ENCODE measurements at regions not wholly inside any gene's neighbourhood (a gene's known extent, or its start where the extent isn't known, plus 50 kb on each side); places are given as distances from the start of the nearest gene placed in this dataset.

- TF ChIP-seq RCOR1 (IDR thresholded peaks at IDR 0.05; ENCODE audit: insufficient replicate concordance, low read length), result no peak
Observed at GRCh38 chr10:35696392-35697287, 54.5 kb upstream of the FZD8 start (continued).

- Histone ChIP-seq H3K4ac (ENCODE audit: low read depth, low read length) (no peak overlapping the region), H3K4me2 (ENCODE audit: low read depth, low read length) (no peak overlapping the region), H3K9ac (ENCODE audit: low read depth, low read length) (no peak overlapping the region), H4K20me1 (ENCODE audit: insufficient read depth, low read length) (no peaks in the 10 kb centered on the region), H3K9me1 (ENCODE audit: insufficient read depth, low read length) (no peaks in the 10 kb centered on the region), H3K4me1 (ENCODE audit: control insufficient read depth, insufficient read depth, low read length) (no peaks in the 10 kb centered on the region), H2BK120ac (ENCODE audit: low read depth, low read length) (no peak overlapping the region), H3K56ac (ENCODE audit: extremely low read depth, insufficient read depth, low read length) (no peak overlapping the region), H2AK5ac (ENCODE audit: low read depth, low read length) (no peak overlapping the region), H3K4me3 (ENCODE audit: insufficient read depth, low read depth, low read length) (no peak overlapping the region), H3K79me1 (ENCODE audit: low read depth in 1 of 2, low read length in 2 of 2) (no peaks in the 10 kb centered on the region), H3K9me3 (ENCODE audit: control insufficient read depth, insufficient read depth, low read length) (no peaks in the 10 kb centered on the region), H3K36me3 (ENCODE audit: control insufficient read depth, insufficient read depth, low read length) (no peaks in the 10 kb centered on the region), H3K18ac (ENCODE audit: low read depth, low read length) (no peak overlapping the region), H3K14ac (replicated peaks; ENCODE audit: low read depth, low read length) (no peak overlapping the region), H4K8ac (ENCODE audit: low read depth in 2 of 2, low read length in 2 of 2) (no peak overlapping the region), H4K91ac (ENCODE audit: insufficient read depth, low read depth, low read length) (no peak overlapping the region), H2AFZ (replicated peaks; ENCODE audit: low read length, poor library complexity) (no peak overlapping the region), H3K27ac (ENCODE audit: insufficient read depth, low read length) (no peak overlapping the region), H3K23ac (ENCODE audit: low read depth, low read length) (no peak overlapping the region), H3K27me3 (ENCODE audit: control insufficient read depth, insufficient read depth, low read length) (peaks cover 47% of the 10 kb centered on the region), H2BK15ac (ENCODE audit: low read depth, low read length) (no peak overlapping the region), H2BK20ac (ENCODE audit: low read depth, low read length) (no peak overlapping the region), H4K5ac (ENCODE audit: low read depth, low read length) (no peak overlapping the region), H2AK9ac (replicated peaks; ENCODE audit: low read depth, low read length, poor library complexity) (no peak overlapping the region), H2BK5ac (ENCODE audit: low read depth, low read length, poor library complexity, severe bottlenecking) (no peak overlapping the region)
- no peak for DNase-seq
- ChIA-PET POLR2A (ENCODE audit: unreplicated experiment) (no interaction called here), CTCF (no interaction called here)
- no TSS peak for BruUV-seq (replicated peaks)
- in situ Hi-C loops (cut with MboI; ENCODE audit: low sequenced_read_pairs) (no loop called here), intact Hi-C loops (cut with micrococcal nuclease) (no loop called here), dilution Hi-C loops (cut with HindIII; ENCODE audit: low sequenced_read_pairs, unreplicated experiment) (no loop called here)
- ATAC-seq (ENCODE audit: low read depth), result no peak
- TF ChIP-seq USF2 (IDR thresholded peaks at IDR 0.05; ENCODE audit: low read depth, low read length) (no peak), CEBPB (IDR thresholded peaks at IDR 0.05; ENCODE audit: low read depth, low read length) (no peak), RFX5 (IDR thresholded peaks at IDR 0.05; ENCODE audit: low read depth, low read length) (no peak), RCOR1 (IDR thresholded peaks at IDR 0.05; ENCODE audit: insufficient replicate concordance, low read length) (no peak), NFE2L2 (IDR thresholded peaks at IDR 0.05; ENCODE audit: low read depth, low read length) (no peak), CTCF (conservative IDR thresholded peaks at IDR 0.05; ENCODE audit: low read depth, low read length) (no peak), BHLHE40 (IDR thresholded peaks at IDR 0.05; ENCODE audit: low read depth, low read length) (no peak), CHD1 (IDR thresholded peaks at IDR 0.05; ENCODE audit: low read depth, low read length) (no peak), SMC3 (IDR thresholded peaks at IDR 0.05; ENCODE audit: low read depth, low read length) (no peak), MXI1 (IDR thresholded peaks at IDR 0.05; ENCODE audit: borderline replicate concordance, low read depth, low read length) (no peak)
- TF ChIP-seq, protein P1, sequence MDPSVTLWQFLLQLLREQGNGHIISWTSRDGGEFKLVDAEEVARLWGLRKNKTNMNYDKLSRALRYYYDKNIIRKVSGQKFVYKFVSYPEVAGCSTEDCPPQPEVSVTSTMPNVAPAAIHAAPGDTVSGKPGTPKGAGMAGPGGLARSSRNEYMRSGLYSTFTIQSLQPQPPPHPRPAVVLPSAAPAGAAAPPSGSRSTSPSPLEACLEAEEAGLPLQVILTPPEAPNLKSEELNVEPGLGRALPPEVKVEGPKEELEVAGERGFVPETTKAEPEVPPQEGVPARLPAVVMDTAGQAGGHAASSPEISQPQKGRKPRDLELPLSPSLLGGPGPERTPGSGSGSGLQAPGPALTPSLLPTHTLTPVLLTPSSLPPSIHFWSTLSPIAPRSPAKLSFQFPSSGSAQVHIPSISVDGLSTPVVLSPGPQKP (IDR thresholded peaks at IDR 0.05; ENCODE audit: borderline replicate concordance, low read depth, low read length), result no peak
- WGBS, 2 experiments (ENCODE audit: extremely low coverage in 2 of 2, insufficient read length in 1 of 2), result no CpG with 5 or more reads among the region's 6 CpGs
Observed at GRCh38 chr10:35693800-35694199, 51.7 kb upstream of the FZD8 start.

Measured in IMR-90 (cell line).